ENCODE measurements at regions not wholly inside any gene's neighbourhood (a gene's known extent, or its start where the extent isn't known, plus 50 kb on each side); places are given as distances from the start of the nearest gene placed in this dataset.
"Not testable (repeated sequence)": the region's sequence is repeated elsewhere in the genome, so short reads cannot be mapped to it uniquely, and the experiment has no call there.

- not testable (repeated sequence) for H3K4me3 ChIP-seq; H3K36me3 ChIP-seq; H3K27ac Mint-ChIP-seq; H3K4me1 Mint-ChIP-seq; H3K79me2 ChIP-seq (ENCODE audit: low read depth); H3K9ac ChIP-seq; H3K4me3 Mint-ChIP-seq; H3F3A ChIP-seq (ENCODE audit: low read depth); H3K27me3 Mint-ChIP-seq (ENCODE audit: insufficient read depth, low read depth); H3K36me3 Mint-ChIP-seq; H3K27me3 ChIP-seq; H3K4me2 ChIP-seq; H3K27ac ChIP-seq; H2AFZ ChIP-seq (replicated peaks); H3K9me3 Mint-ChIP-seq; DNase-seq (ENCODE audit: low spot score); H3K9me3 ChIP-seq (ENCODE audit: low read depth); H3K4me1 ChIP-seq; H4K20me1 ChIP-seq (ENCODE audit: low read depth)
Measured at GRCh38 chr1:147103416-147104155, 68.7 kb downstream of the PRKAB2 start.

- no peak overlapping the region for H3K9ac ChIP-seq
- Mint-ChIP-seq H3K4me3 (no peak overlapping the region), H3K36me3 (no peaks in the 10 kb centered on the region), H3K27me3 (ENCODE audit: insufficient read depth, low read depth) (no peaks in the 10 kb centered on the region), H3K4me1 (no peaks in the 10 kb centered on the region), H3K9me3 (peaks cover 2% of the 10 kb centered on the region), H3K27ac (no peak overlapping the region)
- no peak for TF ChIP-seq CTCF (IDR thresholded peaks at IDR 0.05)
- TF ChIP-seq EZH2 (IDR thresholded peaks at IDR 0.05) = no peak
- no peak for TF ChIP-seq EZH2phosphoT487 (IDR thresholded peaks at IDR 0.05)
- H3K4me1 ChIP-seq = no peaks in the 10 kb centered on the region
- H3K27me3 ChIP-seq = no peaks in the 10 kb centered on the region
- no peaks in the 10 kb centered on the region for H3K79me2 ChIP-seq (ENCODE audit: low read depth)
- no peaks in the 10 kb centered on the region for H3F3A ChIP-seq (ENCODE audit: low read depth)
- no peak overlapping the region for H3K4me2 ChIP-seq
- no peak for DNase-seq (ENCODE audit: low spot score)
- H4K20me1 ChIP-seq (ENCODE audit: low read depth) = no peaks in the 10 kb centered on the region
- no peaks in the 10 kb centered on the region for H3K36me3 ChIP-seq
- H2AFZ ChIP-seq (replicated peaks) = no peak overlapping the region
- H3K27ac ChIP-seq = no peak overlapping the region
- no peaks in the 10 kb centered on the region for H3K9me3 ChIP-seq (ENCODE audit: low read depth)
- no peak overlapping the region for H3K4me3 ChIP-seq
Measured at GRCh38 chr1:147099192-147099591, 73.1 kb downstream of the PRKAB2 start.

DNA sequence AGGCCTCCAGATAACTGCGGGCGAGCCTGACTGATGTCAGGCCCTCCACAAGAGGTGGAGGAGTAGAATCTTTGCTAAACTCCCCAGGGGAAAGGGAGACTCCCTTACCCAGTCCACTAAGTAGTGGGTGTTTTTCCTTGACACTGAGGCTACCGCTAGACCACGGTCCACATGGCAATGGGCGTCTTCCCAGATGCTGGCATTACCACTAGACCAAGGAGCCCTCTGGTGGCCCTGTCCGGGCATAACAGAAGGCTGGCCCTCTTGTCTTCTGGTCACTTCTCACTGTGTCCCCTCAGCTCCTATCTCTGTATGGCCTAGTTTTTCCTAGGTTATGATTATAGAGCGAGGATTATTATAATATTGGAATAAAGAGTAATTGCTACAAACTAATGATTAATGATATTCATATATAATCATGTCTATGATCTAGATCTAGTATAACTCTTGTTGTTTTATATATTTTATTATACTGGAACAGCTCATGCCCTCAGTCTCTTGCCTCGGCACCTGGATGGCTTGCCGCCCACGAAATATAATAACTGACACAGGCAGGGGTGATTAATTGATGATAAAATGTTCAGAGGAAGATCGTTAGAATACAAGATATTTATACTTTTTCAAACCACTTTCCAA lies 73.8 kb downstream of the PRKAB2 start:
- not testable (repeated sequence) for H3K4me1 Mint-ChIP-seq; H3K4me3 ChIP-seq; H4K20me1 ChIP-seq (ENCODE audit: low read depth); H2AFZ ChIP-seq (replicated peaks); H3K4me2 ChIP-seq; H3K36me3 Mint-ChIP-seq; H3K27ac Mint-ChIP-seq; H3K79me2 ChIP-seq (ENCODE audit: low read depth); H3K4me1 ChIP-seq; H3K36me3 ChIP-seq; H3K27ac ChIP-seq; H3K4me3 Mint-ChIP-seq; H3F3A ChIP-seq (ENCODE audit: low read depth); H3K9ac ChIP-seq; H3K9me3 ChIP-seq (ENCODE audit: low read depth); H3K9me3 Mint-ChIP-seq; H3K27me3 Mint-ChIP-seq (ENCODE audit: insufficient read depth, low read depth); H3K27me3 ChIP-seq
- DNase-seq (ENCODE audit: low spot score) = peak; percentile 36
- TF ChIP-seq CTCF (IDR thresholded peaks at IDR 0.05) = peak; percentile 53

- DNase-seq (ENCODE audit: low spot score) = no peak
- H3F3A ChIP-seq (ENCODE audit: low read depth) = no peaks in the 10 kb centered on the region
- H3K4me3 Mint-ChIP-seq = no peak overlapping the region
- H3K4me3 ChIP-seq = no peak overlapping the region
- no peak overlapping the region for H3K27ac ChIP-seq
- peaks cover 4% of the 10 kb centered on the region for H3K9me3 Mint-ChIP-seq
- no peak overlapping the region for H2AFZ ChIP-seq (replicated peaks)
- H3K4me1 Mint-ChIP-seq = no peaks in the 10 kb centered on the region
- H3K27me3 ChIP-seq = no peaks in the 10 kb centered on the region
- no peaks in the 10 kb centered on the region for H3K36me3 ChIP-seq
- no peaks in the 10 kb centered on the region for H3K4me1 ChIP-seq
- H3K27me3 Mint-ChIP-seq (ENCODE audit: insufficient read depth, low read depth) = peaks cover 5% of the 10 kb centered on the region
- no peak overlapping the region for H3K9ac ChIP-seq
- H3K4me2 ChIP-seq = no peak overlapping the region
- no peaks in the 10 kb centered on the region for H3K36me3 Mint-ChIP-seq
- no peaks in the 10 kb centered on the region for H4K20me1 ChIP-seq (ENCODE audit: low read depth)
- TF ChIP-seq CTCF (IDR thresholded peaks at IDR 0.05) = no peak
- no peak for TF ChIP-seq EZH2phosphoT487 (IDR thresholded peaks at IDR 0.05)
- TF ChIP-seq EZH2 (IDR thresholded peaks at IDR 0.05) = no peak
- no peak overlapping the region for H3K27ac Mint-ChIP-seq
- no peaks in the 10 kb centered on the region for H3K79me2 ChIP-seq (ENCODE audit: low read depth)
- H3K9me3 ChIP-seq (ENCODE audit: low read depth) = no peaks in the 10 kb centered on the region
Measured at GRCh38 chr1:147095691-147096090, 76.6 kb downstream of the PRKAB2 start.
